Gastrocnemius medialis (tissue), 4 donors: ENCODE measurements at regions not wholly inside any gene's neighbourhood (a gene's known extent, or its start where the extent isn't known, plus 50 kb on each side); places are given as distances from the start of the nearest gene placed in this dataset.

Experiments used
- POLR2A ChIP-seq, 2 donors: fragments of 450-650 bp; IDR thresholded peaks; one replicate each; pipeline ENCODE4 v1.6.1; 2017; ENCODE audit warnings: antibody characterized with exemption in 2 of 2, mild to moderate bottlenecking in 2 of 2, moderate library complexity in 2 of 2
- TF ChIP-seq, protein P1 (sequence below), 5 experiments: fragments of 450-650 bp in 3 of 5; fragments of 200-600 bp in 2 of 5; sonication (generic) in 2 of 5; IDR thresholded peaks in 4 of 5; conservative IDR thresholded peaks in 1 of 5; 1 replicate in 4 of 5; 2 replicates in 1 of 5; pipeline ENCODE4 v1.5.1; 2016 to 2019; ENCODE audit warnings: antibody characterized with exemption in 5 of 5, mild to moderate bottlenecking in 3 of 5, moderate library complexity in 3 of 5

DNA sequence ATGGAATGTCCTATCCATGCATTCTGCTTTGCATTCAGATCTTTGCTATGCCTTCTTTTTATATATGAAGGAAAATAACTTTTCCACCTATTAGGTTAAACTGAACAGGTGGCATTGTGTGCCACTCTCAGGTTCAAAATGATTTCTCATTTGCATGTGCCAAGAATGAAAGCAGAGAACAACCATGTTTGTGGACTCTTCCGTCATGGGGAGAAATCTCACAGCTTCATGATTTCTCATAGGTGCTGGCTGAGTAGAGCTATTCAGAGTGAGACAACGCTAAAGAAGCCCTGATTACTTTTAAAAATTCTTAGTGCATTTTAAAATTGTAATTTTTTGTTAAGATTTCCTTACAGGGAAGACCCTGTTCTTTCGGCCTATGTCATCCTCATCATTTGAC, 472.1 kb downstream of the RASEF start:
- no peak for TF ChIP-seq POLR2A (IDR thresholded peaks at IDR 0.05)
- TF ChIP-seq, protein P1, sequence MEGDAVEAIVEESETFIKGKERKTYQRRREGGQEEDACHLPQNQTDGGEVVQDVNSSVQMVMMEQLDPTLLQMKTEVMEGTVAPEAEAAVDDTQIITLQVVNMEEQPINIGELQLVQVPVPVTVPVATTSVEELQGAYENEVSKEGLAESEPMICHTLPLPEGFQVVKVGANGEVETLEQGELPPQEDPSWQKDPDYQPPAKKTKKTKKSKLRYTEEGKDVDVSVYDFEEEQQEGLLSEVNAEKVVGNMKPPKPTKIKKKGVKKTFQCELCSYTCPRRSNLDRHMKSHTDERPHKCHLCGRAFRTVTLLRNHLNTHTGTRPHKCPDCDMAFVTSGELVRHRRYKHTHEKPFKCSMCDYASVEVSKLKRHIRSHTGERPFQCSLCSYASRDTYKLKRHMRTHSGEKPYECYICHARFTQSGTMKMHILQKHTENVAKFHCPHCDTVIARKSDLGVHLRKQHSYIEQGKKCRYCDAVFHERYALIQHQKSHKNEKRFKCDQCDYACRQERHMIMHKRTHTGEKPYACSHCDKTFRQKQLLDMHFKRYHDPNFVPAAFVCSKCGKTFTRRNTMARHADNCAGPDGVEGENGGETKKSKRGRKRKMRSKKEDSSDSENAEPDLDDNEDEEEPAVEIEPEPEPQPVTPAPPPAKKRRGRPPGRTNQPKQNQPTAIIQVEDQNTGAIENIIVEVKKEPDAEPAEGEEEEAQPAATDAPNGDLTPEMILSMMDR (IDR thresholded peaks at IDR 0.05 in 4 of 5, conservative IDR thresholded peaks at IDR 0.05 in 1 of 5) = no peak
